K562 (cell line): ENCODE measurements at regions not wholly inside any gene's neighbourhood (a gene's known extent, or its start where the extent isn't known, plus 50 kb on each side); places are given as distances from the start of the nearest gene placed in this dataset.

Experiments
- ATAC-seq: fragments of 200-7000 bp; cut with Tn5 transposase; 3 replicates; pipeline ENCODE4 v1.9.1; 2020; ENCODE audit warnings: moderate library complexity
- BruUV-seq: library from RNA; stranded (reverse); fragments of 400-500 nt; replicated peaks from 2 replicates; lab custom pipeline; 2021; lab: Mats Ljungman, UMichigan
- CTCF ChIA-PET: fragments of 300-600 bp; formaldehyde crosslinking; extraction: SDS; loops from one replicate; lab custom pipeline; 2021; ENCODE audit warnings: low intra/inter-chr PET ratio; lab: Yijun Ruan, JAX
- POLR2A ChIA-PET: fragments of 300-600, 350-650 bp; sonication (Branson Sonifier 250); formaldehyde crosslinking; extraction: SDS; loops from one replicate; lab custom pipeline; 2021; ENCODE audit warnings: antibody characterized with exemption, inconsistent platforms; lab: Yijun Ruan, JAX
- DNase-seq, 4 experiments: peaks; one replicate each; pipeline versions ENCODE4 v3.0.0 to v3.0.0-alpha.2; 2011 to 2018; ENCODE audit warnings: low spot score in 3 of 4, mixed read lengths in 3 of 4; ENCODE audit errors: extremely low read depth in 1 of 4
- FAIRE-seq: peaks from 2 replicates; lab custom pipeline; 2011; peaks lifted over from hg19 to GRCh38; lab: Jason Lieb, UNC
- H2AFZ ChIP-seq: 2 replicates; pipeline ENCODE4 v1.6.0; 2011; ENCODE audit warnings: low read depth, low read length, control low read depth, inconsistent platforms
- H3K27ac ChIP-seq: fragments of 200-600 bp; 3 replicates; pipeline ENCODE4 v1.8.0; 2011; ENCODE audit warnings: low read depth, mild to moderate bottlenecking, control low read depth, inconsistent platforms, low read length, moderate library complexity, mixed read lengths; ENCODE audit errors: extremely low read depth
- H3K27me3 ChIP-seq, 2 experiments: fragments of 300-600 bp in 1 of 2; 2 replicates in 1 of 2; 3 replicates in 1 of 2; pipeline versions ENCODE4 v1.6.0 to v1.8.0; 2011; ENCODE audit warnings: inconsistent platforms in 2 of 2, low read length in 2 of 2, mild to moderate bottlenecking in 1 of 2, mixed read lengths in 1 of 2, moderate library complexity in 1 of 2; ENCODE audit not compliant: control insufficient read depth in 2 of 2, insufficient read depth in 2 of 2
- H3K36me3 ChIP-seq: fragments of 300-600 bp; 3 replicates; pipeline ENCODE4 v1.8.0; 2011; ENCODE audit warnings: mild to moderate bottlenecking, low read length, inconsistent platforms; ENCODE audit not compliant: control insufficient read depth, insufficient read depth
- H3K4me1 ChIP-seq, 2 experiments: fragments of 200-600 bp in 1 of 2; replicated peaks in 1 of 2; 2 replicates in 1 of 2; 3 replicates in 1 of 2; pipeline versions ENCODE4 v1.5.1 to v1.8.0; 2011; ENCODE audit warnings: inconsistent platforms in 2 of 2, low read length in 2 of 2, mild to moderate bottlenecking in 1 of 2, mixed read lengths in 1 of 2, moderate library complexity in 1 of 2; ENCODE audit not compliant: control insufficient read depth in 2 of 2, insufficient read depth in 2 of 2
- H3K4me2 ChIP-seq: 2 replicates; pipeline ENCODE4 v1.6.1; 2011; ENCODE audit warnings: low read length, control low read depth, inconsistent platforms, mixed read lengths; ENCODE audit not compliant: insufficient read depth
- H3K4me3 ChIP-seq: fragments of 200-600 bp; sonication (generic), shearing (Covaris generic); 2 replicates; pipeline ENCODE4 v1.5.1; 2016; ENCODE audit warnings: control low read depth, inconsistent platforms
- H3K79me2 ChIP-seq: fragments of 200-600 bp; 3 replicates; pipeline ENCODE4 v1.8.0; 2011; ENCODE audit warnings: low read length, inconsistent platforms; ENCODE audit not compliant: control insufficient read depth, insufficient read depth
- H3K9ac ChIP-seq, 2 experiments: 2 replicates each; pipeline versions ENCODE4 v1.6.0 to v1.6.1; 2011; ENCODE audit warnings: low read depth in 2 of 2, low read length in 2 of 2, control low read depth in 1 of 2, inconsistent platforms in 1 of 2, mild to moderate bottlenecking in 1 of 2, mixed read lengths in 1 of 2; ENCODE audit not compliant: insufficient read depth in 1 of 2
- H3K9me1 ChIP-seq: one replicate; pipeline ENCODE4 v1.6.0; 2011; ENCODE audit warnings: inconsistent platforms, mild to moderate bottlenecking, low read length, moderate library complexity; ENCODE audit not compliant: control insufficient read depth, insufficient read depth
- H3K9me3 ChIP-seq: replicated peaks from 2 replicates; pipeline ENCODE4 v1.5.1; 2011; ENCODE audit warnings: low read depth, low read length, inconsistent platforms; ENCODE audit not compliant: control insufficient read depth, insufficient read depth
- H4K20me1 ChIP-seq: replicated peaks from 2 replicates; pipeline ENCODE4 v1.6.1; 2011; ENCODE audit warnings: low read length, inconsistent platforms, mixed read lengths; ENCODE audit not compliant: control insufficient read depth, insufficient read depth
- ARNT ChIP-seq, 2 experiments: fragments of 450-650 bp; IDR thresholded peaks; 2 replicates each; pipeline ENCODE4 v1.6.1; 2016; ENCODE audit warnings: mild to moderate bottlenecking in 1 of 2
- CREB3 ChIP-seq: fragments of 450-650 bp; conservative IDR thresholded peaks from 2 replicates; pipeline ENCODE4 v1.6.1; 2016; ENCODE audit warnings: missing genetic modification characterization, low read depth, mild to moderate bottlenecking, missing compliant biosample characterization, moderate library complexity
- ETS2 ChIP-seq: IDR thresholded peaks from 2 replicates; pipeline ENCODE4 v1.6.1; 2016; ENCODE audit warnings: borderline replicate concordance, missing genetic modification characterization, mild to moderate bottlenecking, moderate library complexity, missing compliant biosample characterization; ENCODE audit not compliant: poor library complexity, severe bottlenecking
- FOXA1 ChIP-seq: fragments of 450-650 bp; IDR thresholded peaks from 2 replicates; pipeline ENCODE4 v1.6.1; 2016; ENCODE audit warnings: mild to moderate bottlenecking, borderline replicate concordance
- HEY1 ChIP-seq: fragments of 250-450 bp; sonication (Bioruptor Pico); IDR thresholded peaks from 2 replicates; pipeline ENCODE4 v1.5.0; 2020; ENCODE audit warnings: mild to moderate bottlenecking, moderate library complexity, borderline replicate concordance
- JUND ChIP-seq, 2 experiments: IDR thresholded peaks; 2 replicates in 1 of 2; 3 replicates in 1 of 2; pipeline ENCODE4 v1.6.1; 2011; ENCODE audit warnings: borderline replicate concordance in 2 of 2, low read depth in 2 of 2, low read length in 2 of 2, improper control_type of control experiment in 1 of 2, missing biosample characterization in 1 of 2, missing genetic modification characterization in 1 of 2, missing genetic modification reagents in 1 of 2
- LCOR ChIP-seq: sonication (generic); formaldehyde crosslinking; IDR thresholded peaks from 2 replicates; pipeline ENCODE4 v1.8.0; 2022; ENCODE audit warnings: mild to moderate bottlenecking, missing genetic modification reagents
- PCBP2 ChIP-seq: fragments of 200-400 bp; formaldehyde crosslinking; IDR thresholded peaks from 2 replicates; pipeline ENCODE4 v1.6.1; 2018; ENCODE audit warnings: low read length, low read depth, mild to moderate bottlenecking, moderate library complexity; ENCODE audit not compliant: poor library complexity, severe bottlenecking
- PHB2 ChIP-seq: fragments of 450-650 bp; IDR thresholded peaks from 2 replicates; pipeline ENCODE4 v1.6.1; 2017; ENCODE audit warnings: low read depth
- RB1 ChIP-seq: fragments of 450-650 bp; IDR thresholded peaks from 2 replicates; pipeline ENCODE4 v1.6.1; 2017; ENCODE audit warnings: low read depth, mild to moderate bottlenecking
- ZNF263 ChIP-seq: sonication (generic); formaldehyde crosslinking; IDR thresholded peaks from 2 replicates; pipeline ENCODE4 v1.8.0; 2022; ENCODE audit warnings: mild to moderate bottlenecking, missing genetic modification reagents, borderline replicate concordance
- WGBS: fragments of 100-300 bp; shearing (Covaris generic); methylation state at CpG from one replicate; pipeline ENCODE4 v1.1.6; 2016; ENCODE audit warnings: low coverage, mixed read lengths; ENCODE audit not compliant: insufficient coverage; ENCODE audit errors: missing lambda C conversion rate; 5-methylcytosine and 5-hydroxymethylcytosine counted together
- in situ Hi-C: fragments of 300-500 bp; cut with MboI; formaldehyde crosslinking; loops from 4 replicates; pipeline ENCODE4 v1.15.0; 2018; ENCODE audit warnings: inconsistent platforms, mixed read lengths
- intact Hi-C: fragments of 100-400 bp; cut with micrococcal nuclease; formaldehyde crosslinking; loops from 2 replicates; pipeline ENCODE4 v1.14.2; 2022
- TF ChIP-seq, protein P1 (sequence below): IDR thresholded peaks from 3 replicates; pipeline ENCODE4 v1.6.1; 2011; ENCODE audit warnings: borderline replicate concordance, mild to moderate bottlenecking, moderate library complexity; ENCODE audit not compliant: insufficient read length; ENCODE audit errors: extremely low read depth

GRCh38 chr5:40334242-40334635 lies 345.5 kb upstream of the PTGER4 start:
- Histone ChIP-seq H3K9me3 (no peaks in the 10 kb centered on the region), H3K4me3 (no peak overlapping the region), H3K9ac (no peak overlapping the region)

GRCh38 chr5:40333459-40334241 lies 346.1 kb upstream of the PTGER4 start:
- in situ Hi-C loops, result no loop called here
- H3K4me3 ChIP-seq, result no peak overlapping the region
- H3K9me3 ChIP-seq, result no peaks in the 10 kb centered on the region
- no peak for DNase-seq
- H4K20me1 ChIP-seq, result no peaks in the 10 kb centered on the region
- no peak overlapping the region for H3K27ac ChIP-seq
- no peaks in the 10 kb centered on the region for H3K36me3 ChIP-seq
- H2AFZ ChIP-seq, result no peak overlapping the region
- no peak overlapping the region for H3K4me2 ChIP-seq
- H3K9me1 ChIP-seq, result no peaks in the 10 kb centered on the region
- no TSS peak for BruUV-seq
- H3K27me3 ChIP-seq, result no peaks in the 10 kb centered on the region
- ChIA-PET POLR2A (no interaction called here), CTCF (no interaction called here)
- intact Hi-C loops, result no loop called here
- H3K9ac ChIP-seq, result no peak overlapping the region
- no peak for FAIRE-seq
- no peak for ATAC-seq
- H3K4me1 ChIP-seq, result no peaks in the 10 kb centered on the region
- 0% methylated on average over 4 of the region's 4 CpGs for WGBS
- no peaks in the 10 kb centered on the region for H3K79me2 ChIP-seq
- TF ChIP-seq, protein P1, sequence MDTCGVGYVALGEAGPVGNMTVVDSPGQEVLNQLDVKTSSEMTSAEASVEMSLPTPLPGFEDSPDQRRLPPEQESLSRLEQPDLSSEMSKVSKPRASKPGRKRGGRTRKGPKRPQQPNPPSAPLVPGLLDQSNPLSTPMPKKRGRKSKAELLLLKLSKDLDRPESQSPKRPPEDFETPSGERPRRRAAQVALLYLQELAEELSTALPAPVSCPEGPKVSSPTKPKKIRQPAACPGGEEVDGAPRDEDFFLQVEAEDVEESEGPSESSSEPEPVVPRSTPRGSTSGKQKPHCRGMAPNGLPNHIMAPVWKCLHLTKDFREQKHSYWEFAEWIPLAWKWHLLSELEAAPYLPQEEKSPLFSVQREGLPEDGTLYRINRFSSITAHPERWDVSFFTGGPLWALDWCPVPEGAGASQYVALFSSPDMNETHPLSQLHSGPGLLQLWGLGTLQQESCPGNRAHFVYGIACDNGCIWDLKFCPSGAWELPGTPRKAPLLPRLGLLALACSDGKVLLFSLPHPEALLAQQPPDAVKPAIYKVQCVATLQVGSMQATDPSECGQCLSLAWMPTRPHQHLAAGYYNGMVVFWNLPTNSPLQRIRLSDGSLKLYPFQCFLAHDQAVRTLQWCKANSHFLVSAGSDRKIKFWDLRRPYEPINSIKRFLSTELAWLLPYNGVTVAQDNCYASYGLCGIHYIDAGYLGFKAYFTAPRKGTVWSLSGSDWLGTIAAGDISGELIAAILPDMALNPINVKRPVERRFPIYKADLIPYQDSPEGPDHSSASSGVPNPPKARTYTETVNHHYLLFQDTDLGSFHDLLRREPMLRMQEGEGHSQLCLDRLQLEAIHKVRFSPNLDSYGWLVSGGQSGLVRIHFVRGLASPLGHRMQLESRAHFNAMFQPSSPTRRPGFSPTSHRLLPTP, result no peak
- TF ChIP-seq RB1, result no peak
- no peak for TF ChIP-seq CREB3
- TF ChIP-seq JUND (IDR thresholded peaks at IDR 0.05; ENCODE audit: borderline replicate concordance, low read depth, low read length), result no peak
- no peak for TF ChIP-seq JUND (tag; IDR thresholded peaks at IDR 0.05; ENCODE audit: borderline replicate concordance, low read depth, low read length)
- TF ChIP-seq PCBP2, result no peak
- TF ChIP-seq ZNF263 (CRISPR knock-in tag), result no peak
- no peak for TF ChIP-seq FOXA1
- TF ChIP-seq HEY1 (CRISPR knock-in tag), result no peak
- TF ChIP-seq LCOR, result no peak
- no peak for TF ChIP-seq PHB2

More at GRCh38 chr5:40334242-40334635, 345.5 kb upstream of the PTGER4 start:
- 0% methylated on average over 1 of the region's 1 CpG for WGBS
- no peaks in the 10 kb centered on the region for H3K9me1 ChIP-seq
- no peak overlapping the region for H2AFZ ChIP-seq
- in situ Hi-C loops, result no loop called here
- ATAC-seq, result no peak
- no peak for TF ChIP-seq ARNT (IDR thresholded peaks at IDR 0.05)
- TF ChIP-seq ETS2 (tag), result no peak
- TF ChIP-seq, all 486 proteins: peak for 0
- no peaks in the 10 kb centered on the region for H3K36me3 ChIP-seq
- no peaks in the 10 kb centered on the region for H3K27me3 ChIP-seq
- H3K79me2 ChIP-seq, result no peaks in the 10 kb centered on the region
- H3K27ac ChIP-seq, result no peak overlapping the region
- DNase-seq (no peak), FAIRE-seq (no peak)
- intact Hi-C loops, result no loop called here
- POLR2A ChIA-PET, result no interaction called here
- no peaks in the 10 kb centered on the region for H4K20me1 ChIP-seq
- CTCF ChIA-PET, result no interaction called here
- no TSS peak for BruUV-seq
- no peaks in the 10 kb centered on the region for H3K4me1 ChIP-seq
- H3K4me2 ChIP-seq, result no peak overlapping the region
